CD14-positive monocyte (primary cell): ENCODE measurements at regions not wholly inside any gene's neighbourhood (a gene's known extent, or its start where the extent isn't known, plus 50 kb on each side); places are given as distances from the start of the nearest gene placed in this dataset.

ENCODE experiments used
- DNase-seq, 3 donors: peaks; one replicate each; pipeline ENCODE4 v3.0.0-alpha.2; 2011 to 2022
- H2AFZ ChIP-seq: 2 replicates; pipeline ENCODE4 v1.6.0; 2012; ENCODE audit warnings: mild to moderate bottlenecking, low read depth, low read length, inconsistent platforms; ENCODE audit not compliant: insufficient read depth, poor library complexity, severe bottlenecking
- H3K27ac ChIP-seq, 2 donors: 1 replicate in 1 of 2; 2 replicates in 1 of 2; pipeline ENCODE4 v1.5.1; 2012 to 2013; ENCODE audit warnings: low read length in 2 of 2, control low read depth in 1 of 2, inconsistent platforms in 1 of 2, low read depth in 1 of 2, mild to moderate bottlenecking in 1 of 2
- H3K27me3 ChIP-seq, 2 donors: one replicate each; pipeline versions ENCODE4 v1.6.0 to v1.6.1; 2011 to 2013; ENCODE audit warnings: low read length in 2 of 2; ENCODE audit not compliant: control insufficient read depth in 2 of 2, insufficient read depth in 2 of 2
- H3K36me3 ChIP-seq, 2 donors: replicated peaks in 1 of 2; 1 replicate in 1 of 2; 2 replicates in 1 of 2; pipeline versions ENCODE4 v1.5.1 to v1.6.1; 2012 to 2013; ENCODE audit warnings: low read length in 2 of 2, control low read depth in 1 of 2, inconsistent platforms in 1 of 2, mild to moderate bottlenecking in 1 of 2; ENCODE audit not compliant: insufficient read depth in 2 of 2, control insufficient read depth in 1 of 2
- H3K4me1 ChIP-seq, 2 donors: 1 replicate in 1 of 2; 2 replicates in 1 of 2; pipeline versions ENCODE4 v1.5.1 to v1.6.1; 2012 to 2013; ENCODE audit warnings: low read length in 2 of 2, control low read depth in 1 of 2, inconsistent platforms in 1 of 2, mild to moderate bottlenecking in 1 of 2, moderate library complexity in 1 of 2; ENCODE audit not compliant: insufficient read depth in 2 of 2, control insufficient read depth in 1 of 2
- H3K4me2 ChIP-seq: replicated peaks from 2 replicates; pipeline ENCODE3; 2012; ENCODE audit warnings: low read length, moderate library complexity, mild to moderate bottlenecking; ENCODE audit not compliant: poor library complexity, severe bottlenecking; ENCODE audit errors: extremely low read depth
- H3K4me3 ChIP-seq, 3 experiments: fragments of 200-600 bp in 1 of 3; sonication (generic) in 1 of 3; replicated peaks in 1 of 3; 1 replicate in 2 of 3; 2 replicates in 1 of 3; pipeline ENCODE4 v1.5.1; 2011 to 2013; ENCODE audit warnings: low read length in 3 of 3, mild to moderate bottlenecking in 3 of 3, control low read depth in 2 of 3, low read depth in 2 of 3, inconsistent platforms in 1 of 3, moderate library complexity in 1 of 3
- H3K79me2 ChIP-seq: 2 replicates; pipeline ENCODE4 v1.6.0; 2012; ENCODE audit warnings: mild to moderate bottlenecking, control low read depth, inconsistent platforms, low read length, moderate library complexity; ENCODE audit not compliant: insufficient read depth
- H3K9ac ChIP-seq: 2 replicates; pipeline ENCODE4 v1.6.0; 2017; ENCODE audit warnings: low read length, mild to moderate bottlenecking; ENCODE audit not compliant: insufficient read depth, poor library complexity, severe bottlenecking
- H3K9me3 ChIP-seq, 2 donors: replicated peaks in 1 of 2; 1 replicate in 1 of 2; 2 replicates in 1 of 2; pipeline versions ENCODE4 v1.5.1 to v1.6.1; 2012 to 2013; ENCODE audit warnings: low read length in 2 of 2, control low read depth in 1 of 2; ENCODE audit not compliant: control insufficient read depth in 1 of 2, insufficient read depth in 1 of 2
- H4K20me1 ChIP-seq: 2 replicates; pipeline ENCODE4 v1.6.0; 2012; ENCODE audit warnings: mild to moderate bottlenecking, low read length, control low read depth, moderate library complexity; ENCODE audit not compliant: insufficient read depth
- H3K27ac Mint-ChIP-seq, 7 donors: one replicate each; pipeline ENCODE4 v1.8.0; 2020; ENCODE audit warnings: mild to moderate bottlenecking in 7 of 7, mixed read lengths in 7 of 7, moderate library complexity in 6 of 7, inconsistent platforms in 2 of 7
- H3K27me3 Mint-ChIP-seq, 3 donors: one replicate each; pipeline ENCODE4 v1.8.0; 2021 to 2022; ENCODE audit warnings: low read depth in 3 of 3, mild to moderate bottlenecking in 3 of 3, mixed read lengths in 3 of 3, moderate library complexity in 3 of 3, inconsistent platforms in 1 of 3
- H3K36me3 Mint-ChIP-seq, 2 donors: one replicate each; pipeline ENCODE4 v1.8.0; 2020; ENCODE audit warnings: mixed read lengths in 2 of 2, inconsistent platforms in 1 of 2, mild to moderate bottlenecking in 1 of 2
- H3K4me1 Mint-ChIP-seq: one replicate; pipeline ENCODE4 v1.8.0; 2020; ENCODE audit warnings: mild to moderate bottlenecking, mixed read lengths
- H3K4me3 Mint-ChIP-seq, 2 donors: one replicate each; pipeline ENCODE4 v1.8.0; 2020; ENCODE audit warnings: mild to moderate bottlenecking in 2 of 2, mixed read lengths in 2 of 2, moderate library complexity in 1 of 2
- H3K9me3 Mint-ChIP-seq, 7 donors: one replicate each; pipeline ENCODE4 v1.8.0; 2020 to 2022; ENCODE audit warnings: mixed read lengths in 7 of 7, mild to moderate bottlenecking in 6 of 7, moderate library complexity in 6 of 7, inconsistent platforms in 2 of 7
- CTCF ChIP-seq: fragments of 200-600 bp; IDR thresholded peaks from one replicate; pipeline ENCODE4 v1.8.0; 2022; ENCODE audit warnings: antibody characterized with exemption, mild to moderate bottlenecking
- WGBS: methylation state at CpG from one replicate; pipeline ENCODE4 v1.1.5; 2013; ENCODE audit warnings: missing lambda C conversion rate; ENCODE audit not compliant: insufficient coverage; 5-methylcytosine and 5-hydroxymethylcytosine counted together
- intact Hi-C, 2 donors: fragments of 100-400 bp; cut with micrococcal nuclease; formaldehyde crosslinking; loops; one replicate each; pipeline versions ENCODE4 v1.15.0 to v1.15.1; 2023

- Mint-ChIP-seq H3K9me3 (peaks cover 0 to 4% (median 0%) of the 10 kb centered on the region in 7 donors), H3K4me3 (no peak overlapping the region), H3K36me3 (no peaks in the 10 kb centered on the region), H3K27ac (no peak overlapping the region), H3K27me3 (peaks cover 0 to 1% (median 0%) of the 10 kb centered on the region in 3 donors), H3K4me1 (no peaks in the 10 kb centered on the region)
- no peaks in the 10 kb centered on the region for H3K4me1 ChIP-seq
- no peak overlapping the region for H3K9ac ChIP-seq
- H4K20me1 ChIP-seq: no peaks in the 10 kb centered on the region
- intact Hi-C loops: no loop called here
- no peak overlapping the region for H3K4me3 ChIP-seq
- H3K9me3 ChIP-seq: no peaks in the 10 kb centered on the region
- H3K27me3 ChIP-seq: no peaks in the 10 kb centered on the region
- H3K36me3 ChIP-seq: no peaks in the 10 kb centered on the region
- no peak for TF ChIP-seq CTCF
- H2AFZ ChIP-seq: no peak overlapping the region
- WGBS: no CpG with 5 or more reads among the region's 2 CpGs
- DNase-seq: no peak
- no peak overlapping the region for H3K4me2 ChIP-seq
- H3K79me2 ChIP-seq: no peaks in the 10 kb centered on the region
- H3K27ac ChIP-seq: no peak overlapping the region
Measured at GRCh38 chr6:153801917-153802316, 237.1 kb upstream of the OPRM1 start.

- 80% methylated on average over 1 of the region's 4 CpGs for WGBS
- DNase-seq: no peak
- Mint-ChIP-seq H3K27me3 (peaks cover 0 to 1% (median 0%) of the 10 kb centered on the region in 3 donors), H3K4me1 (no peaks in the 10 kb centered on the region), H3K9me3 (peaks cover 0 to 5% (median 0%) of the 10 kb centered on the region in 7 donors), H3K27ac (no peak overlapping the region), H3K36me3 (no peaks in the 10 kb centered on the region), H3K4me3 (no peak overlapping the region)
- Histone ChIP-seq H3K9ac (no peak overlapping the region), H3K4me2 (no peak overlapping the region), H3K79me2 (no peaks in the 10 kb centered on the region), H3K9me3 (no peaks in the 10 kb centered on the region), H3K4me3 (no peak overlapping the region), H3K27me3 (no peaks in the 10 kb centered on the region), H4K20me1 (no peaks in the 10 kb centered on the region), H3K36me3 (no peaks in the 10 kb centered on the region), H3K4me1 (no peaks in the 10 kb centered on the region), H3K27ac (no peak overlapping the region), H2AFZ (no peak overlapping the region)
- intact Hi-C loops: no loop called here
- no peak for TF ChIP-seq CTCF
Measured at GRCh38 chr6:153800580-153801188, 238.4 kb upstream of the OPRM1 start.
